ENCODE measurements at regions not wholly inside any gene's neighbourhood (a gene's known extent, or its start where the extent isn't known, plus 50 kb on each side); places are given as distances from the start of the nearest gene placed in this dataset.
A peak's percentile ranks its signal among the peaks of the same experiment; 100 is the strongest.

- no peak for DNase-seq
Observed at GRCh38 chr18:73670524-73670923, 477.1 kb downstream of the FBXO15 start.

- no peak for DNase-seq
Observed at GRCh38 chr18:73670039-73670438, 477.6 kb downstream of the FBXO15 start.

GRCh38 chr18:73669297-73669696 is 478.3 kb downstream of the FBXO15 start:
- DNase-seq = peak; percentile 48

- DNase-seq = no peak
Observed at GRCh38 chr18:73668051-73668450, 479.6 kb downstream of the FBXO15 start.

GRCh38 chr18:73666772-73667171 is 480.9 kb downstream of the FBXO15 start:
- DNase-seq = no peak

- DNase-seq = no peak
Observed at GRCh38 chr18:73664896-73665295, 482.7 kb downstream of the FBXO15 start.

- DNase-seq = no peak
Observed at GRCh38 chr18:73663581-73663980, 484.1 kb downstream of the FBXO15 start.

- DNase-seq = no peak
Observed at GRCh38 chr18:73662421-73662820, 485.2 kb downstream of the FBXO15 start.

DNA sequence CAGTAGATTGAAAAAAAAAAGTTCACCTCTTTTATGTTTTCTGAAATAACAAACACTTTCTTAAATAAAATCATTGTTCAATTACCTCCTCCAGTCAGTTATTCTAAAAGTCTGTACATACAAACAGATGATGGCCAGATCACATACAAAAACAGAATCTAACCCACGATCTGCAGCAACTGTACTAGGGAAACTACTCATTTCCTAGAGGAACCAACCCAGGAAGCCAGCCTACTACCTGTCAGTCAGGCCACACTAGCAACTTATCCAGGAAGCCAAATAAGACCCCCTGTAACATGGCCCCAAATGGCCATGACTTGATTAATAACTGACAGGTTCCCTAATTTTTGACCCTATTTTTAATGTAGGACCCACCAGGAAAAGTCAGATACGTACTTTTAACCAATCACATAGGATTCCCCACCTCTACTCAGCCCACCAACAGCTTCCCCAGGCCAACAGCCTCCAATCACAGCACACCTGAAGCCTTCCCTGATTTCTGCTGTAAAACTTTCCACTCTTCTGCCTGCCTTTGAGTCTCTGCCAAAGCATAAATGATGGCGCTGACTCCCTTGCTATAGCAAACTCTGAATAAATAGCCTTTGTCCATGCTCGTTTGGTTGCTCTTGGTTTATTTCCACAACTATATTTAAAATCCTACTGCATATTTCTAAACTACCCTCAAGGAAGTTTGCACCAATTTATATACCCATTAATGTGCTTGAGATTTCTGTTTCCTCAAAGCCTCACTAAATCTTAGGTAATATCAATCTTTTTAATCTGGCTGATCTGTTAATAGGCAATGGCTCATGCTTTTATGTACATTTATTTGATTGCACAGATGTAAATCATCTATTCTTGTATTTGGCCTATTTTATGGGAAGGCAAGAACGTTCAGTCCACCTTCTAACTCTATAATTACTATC is 486.4 kb downstream of the FBXO15 start:
- no peak for DNase-seq

DNA sequence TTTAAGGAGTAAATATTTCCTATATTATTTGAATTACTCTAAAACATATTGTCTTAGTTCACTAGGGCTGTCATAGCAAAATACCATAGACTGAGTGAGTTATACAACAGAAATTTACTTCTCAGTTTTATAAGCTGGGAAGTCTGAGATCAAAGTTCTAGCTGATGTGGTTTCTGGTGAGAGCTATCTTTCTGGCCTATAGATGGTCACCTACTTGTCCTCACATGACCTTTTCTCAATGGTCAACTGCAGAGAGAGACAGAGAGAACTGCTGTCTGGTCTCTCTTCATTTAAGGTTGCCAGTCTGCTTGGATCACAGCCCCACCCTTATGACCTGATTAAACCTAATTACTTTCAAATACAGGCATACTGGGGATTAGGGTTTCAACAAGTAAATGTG is 490.9 kb downstream of the FBXO15 start:
- peak; percentile 22 for DNase-seq

DNA sequence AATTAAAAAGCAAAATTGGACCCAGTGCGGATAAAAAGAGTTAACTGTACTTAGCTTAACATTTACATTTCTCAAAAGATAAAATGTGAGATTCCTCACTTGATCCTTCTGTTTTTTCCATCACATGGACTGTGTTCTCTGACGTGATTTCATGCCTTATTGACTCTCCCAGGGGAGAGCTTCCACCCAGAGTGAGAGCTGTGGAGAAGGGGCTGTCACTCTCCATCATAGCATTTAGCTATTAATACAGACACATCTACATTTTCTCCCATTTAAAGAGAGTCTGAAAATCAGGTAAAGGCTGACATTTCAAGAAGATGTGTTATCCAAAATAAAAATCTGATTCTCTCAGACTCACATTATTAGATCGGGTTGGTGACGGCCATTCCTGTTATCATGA is 493.8 kb downstream of the FBXO15 start:
- no peak for DNase-seq

GRCh38 chr18:73653251-73653650 is 494.4 kb downstream of the FBXO15 start:
- DNase-seq = no peak

- DNase-seq = peak; percentile 22
Observed at GRCh38 chr18:73647391-73647790, 500.2 kb downstream of the FBXO15 start.

GRCh38 chr18:73646772-73647171 is 500.9 kb downstream of the FBXO15 start:
- DNase-seq = peak; percentile 74

DNA sequence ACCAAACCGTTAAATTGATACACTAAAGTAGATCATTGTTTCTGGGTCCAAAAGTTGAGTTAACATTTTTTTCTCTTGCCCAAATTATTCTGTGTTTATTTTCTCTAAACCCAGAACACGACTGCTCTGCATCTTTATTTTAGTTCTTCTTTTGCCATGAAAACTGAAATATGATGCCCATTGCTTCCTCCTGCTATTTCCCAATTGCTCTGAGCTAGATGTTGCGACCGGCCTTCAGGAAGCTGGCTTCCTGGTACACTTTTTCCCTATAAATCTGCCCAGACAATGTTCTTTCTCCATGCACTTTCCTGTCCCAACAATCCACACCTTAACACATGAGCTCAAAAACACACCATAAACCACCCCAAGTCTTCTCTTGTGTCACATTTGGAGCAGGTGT is 501.4 kb downstream of the FBXO15 start:
- DNase-seq = no peak

DNA sequence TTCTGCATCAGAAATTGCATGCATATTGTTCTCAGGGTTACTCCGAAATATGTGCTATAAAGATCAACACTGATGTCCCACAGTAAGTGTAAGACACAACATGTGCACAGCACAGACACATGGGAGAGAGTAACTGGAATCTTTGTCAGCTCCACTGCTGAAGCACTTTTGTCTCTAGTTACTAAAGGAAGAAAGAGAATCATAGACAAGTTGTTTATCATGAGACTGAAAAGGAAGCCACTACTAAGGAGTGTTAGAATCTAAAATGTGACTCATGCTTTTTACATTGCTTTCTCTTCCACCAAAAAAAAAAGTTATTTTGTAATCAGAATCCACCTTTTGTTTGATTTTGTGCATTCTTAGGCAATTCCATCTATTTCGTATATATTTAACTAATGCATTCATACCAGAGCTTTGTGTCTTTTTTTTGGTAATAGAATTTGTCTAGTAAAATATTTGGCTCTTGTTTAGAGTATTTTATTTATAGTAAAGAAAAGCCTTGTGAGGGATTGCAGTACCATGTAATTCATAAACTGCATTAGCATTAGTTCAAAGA is 502.4 kb downstream of the FBXO15 start:
- no peak for DNase-seq

GRCh38 chr18:73639788-73640187 is 507.8 kb downstream of the FBXO15 start:
- no peak for DNase-seq

- peak; percentile 67 for DNase-seq
Observed at GRCh38 chr18:73638709-73639108, 508.9 kb downstream of the FBXO15 start.

GRCh38 chr18:73636355-73636754 is 511.3 kb downstream of the FBXO15 start:
- DNase-seq = peak; percentile 27

DNA sequence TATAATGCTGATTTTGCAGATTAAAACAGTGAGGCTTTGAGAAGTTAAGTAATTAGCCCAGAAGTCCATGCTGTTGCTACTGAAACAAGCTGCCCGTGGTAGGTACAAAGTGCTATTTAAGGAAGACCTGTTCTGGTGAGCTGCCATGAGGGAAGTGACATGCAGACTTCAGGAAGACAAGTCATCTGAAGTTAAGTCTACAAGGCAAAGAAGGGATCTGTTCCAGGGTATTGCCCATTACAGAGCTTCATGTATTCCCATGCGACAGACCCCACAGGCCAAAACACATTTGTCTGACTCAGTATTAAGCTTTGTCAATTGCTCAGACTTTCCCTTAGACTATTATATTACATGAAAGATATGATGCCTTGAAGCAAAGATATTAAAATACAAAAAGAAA is 520.8 kb downstream of the FBXO15 start:
- DNase-seq = peak; percentile 9

DNA sequence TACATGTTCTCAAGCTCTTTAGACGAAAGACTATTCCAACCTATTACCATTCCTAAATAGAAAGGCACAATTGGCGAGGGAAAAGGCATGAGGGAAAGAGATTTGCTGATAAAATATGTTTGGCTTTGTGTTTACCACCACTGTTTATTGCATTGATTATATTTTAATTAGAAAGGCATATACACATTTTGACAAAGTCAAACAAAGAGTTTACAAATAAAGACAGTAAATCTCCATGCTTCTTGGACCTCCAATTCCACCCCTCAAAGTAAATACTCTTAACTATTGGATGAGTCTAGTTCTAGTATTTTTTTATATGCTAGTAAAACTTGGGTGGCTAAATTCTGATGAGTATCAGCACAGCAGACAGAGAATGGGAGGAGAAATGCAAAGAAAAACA is 521.4 kb downstream of the FBXO15 start:
- no peak for DNase-seq

- peak; percentile 73 for DNase-seq
Observed at GRCh38 chr18:73621091-73621490, 526.5 kb downstream of the FBXO15 start.

DNA sequence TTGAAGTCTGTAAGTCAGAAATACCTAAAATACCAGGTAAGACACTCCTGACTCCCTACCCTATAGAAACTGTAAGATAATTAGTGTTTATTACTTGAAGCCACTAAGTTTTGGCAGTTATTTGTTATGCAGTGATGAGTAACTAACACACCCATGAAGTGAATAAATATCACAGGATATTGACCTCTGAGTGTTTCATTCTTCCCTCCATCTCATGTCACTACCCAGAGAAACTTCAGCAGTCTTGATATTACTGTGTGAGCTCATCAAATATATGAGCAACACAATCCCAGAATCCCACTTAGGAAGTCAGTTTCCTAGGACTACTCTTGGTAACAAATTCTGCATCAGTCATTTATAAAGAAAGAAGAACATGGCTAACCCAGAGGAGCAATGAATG is 529.7 kb downstream of the FBXO15 start:
- DNase-seq = no peak

DNA sequence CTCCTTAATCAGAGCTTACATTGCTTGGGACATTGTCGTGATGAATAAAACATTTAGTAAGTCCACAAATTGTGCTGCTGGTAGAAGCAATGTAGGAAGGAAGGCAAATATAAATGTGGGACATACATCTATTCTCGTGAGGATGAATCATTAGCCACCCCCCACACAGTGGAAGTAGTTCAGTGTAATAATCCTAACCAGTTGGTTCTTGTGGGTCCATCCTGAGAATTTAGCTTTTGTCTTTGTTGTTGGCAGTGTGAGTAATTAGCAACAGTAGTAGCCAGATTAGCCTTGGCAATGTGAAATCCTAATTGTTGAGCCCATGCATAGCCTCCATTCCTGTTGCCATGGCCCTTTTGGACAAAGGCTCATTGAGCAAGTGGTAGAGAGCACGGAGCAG is 532.1 kb downstream of the FBXO15 start:
- peak; percentile 28 for DNase-seq

DNA sequence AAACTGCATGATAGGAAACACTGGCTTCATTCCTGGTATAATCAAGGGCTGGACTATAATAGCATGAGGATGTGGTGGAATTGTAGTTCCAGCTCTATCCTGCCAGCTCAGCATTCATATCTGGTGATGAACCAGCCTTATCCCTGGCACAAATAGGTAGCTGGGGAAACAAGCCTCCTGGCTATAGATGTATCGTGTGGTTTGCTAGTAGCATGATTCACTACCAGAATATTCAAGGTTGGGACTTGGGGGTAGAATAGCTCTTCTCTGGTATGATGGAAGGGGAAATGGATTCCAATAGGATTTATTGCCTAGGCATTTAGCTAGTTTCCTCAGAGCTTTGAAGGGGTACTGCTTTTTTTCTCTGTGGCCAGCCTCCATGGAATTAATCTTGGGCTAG is 532.8 kb downstream of the FBXO15 start:
- peak; percentile 97 for DNase-seq

Data from fibroblast of upper back skin (primary cell).